ENCODE measurements at regions not wholly inside any gene's neighbourhood (a gene's known extent, or its start where the extent isn't known, plus 50 kb on each side); places are given as distances from the start of the nearest gene placed in this dataset.
"Not testable (repeated sequence)": the region's sequence is repeated elsewhere in the genome, so short reads cannot be mapped to it uniquely, and the experiment has no call there.

DNA sequence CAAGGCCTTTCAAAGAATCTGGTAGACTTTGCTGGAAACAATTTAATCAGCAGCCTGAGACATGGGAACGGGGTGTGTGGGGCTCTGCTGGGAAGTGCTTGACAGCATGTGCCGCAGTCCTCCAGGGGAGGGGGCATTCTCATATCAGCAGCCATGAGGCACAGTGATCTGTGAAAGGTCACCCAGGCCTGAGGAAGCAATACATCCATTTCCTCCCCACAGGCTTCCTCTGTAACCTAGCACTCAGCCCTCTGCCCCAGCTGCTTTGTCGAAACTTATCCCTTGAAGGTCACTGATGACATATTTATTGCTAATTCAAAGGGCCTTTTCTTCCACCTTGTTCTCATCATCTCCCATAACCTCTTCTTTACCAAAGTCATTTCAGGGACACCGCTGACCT lies 103.3 kb downstream of the TNFAIP3 start:
- DNase-seq: peak in 1 of 2 donors; percentile 29

DNA sequence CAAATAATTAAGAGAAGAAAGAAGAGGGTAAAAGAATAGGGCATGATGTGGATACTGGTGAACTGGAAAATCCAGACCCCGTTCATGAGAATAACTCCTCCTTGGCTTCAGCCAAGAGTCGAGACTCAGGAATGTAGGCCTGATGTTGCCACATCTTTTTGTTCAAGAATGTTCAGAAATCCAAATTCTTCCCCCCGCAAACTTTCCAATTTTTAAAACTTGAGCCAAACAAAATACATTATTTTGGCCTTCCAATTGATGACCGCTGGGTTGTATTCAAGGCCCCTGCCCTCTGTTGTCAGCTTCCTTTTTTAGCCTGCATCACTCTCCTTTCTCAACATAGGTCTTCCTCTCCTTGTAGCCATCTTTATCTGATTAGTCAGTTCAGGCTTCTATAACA lies 106.1 kb downstream of the TNFAIP3 start:
- DNase-seq: no peak

DNA sequence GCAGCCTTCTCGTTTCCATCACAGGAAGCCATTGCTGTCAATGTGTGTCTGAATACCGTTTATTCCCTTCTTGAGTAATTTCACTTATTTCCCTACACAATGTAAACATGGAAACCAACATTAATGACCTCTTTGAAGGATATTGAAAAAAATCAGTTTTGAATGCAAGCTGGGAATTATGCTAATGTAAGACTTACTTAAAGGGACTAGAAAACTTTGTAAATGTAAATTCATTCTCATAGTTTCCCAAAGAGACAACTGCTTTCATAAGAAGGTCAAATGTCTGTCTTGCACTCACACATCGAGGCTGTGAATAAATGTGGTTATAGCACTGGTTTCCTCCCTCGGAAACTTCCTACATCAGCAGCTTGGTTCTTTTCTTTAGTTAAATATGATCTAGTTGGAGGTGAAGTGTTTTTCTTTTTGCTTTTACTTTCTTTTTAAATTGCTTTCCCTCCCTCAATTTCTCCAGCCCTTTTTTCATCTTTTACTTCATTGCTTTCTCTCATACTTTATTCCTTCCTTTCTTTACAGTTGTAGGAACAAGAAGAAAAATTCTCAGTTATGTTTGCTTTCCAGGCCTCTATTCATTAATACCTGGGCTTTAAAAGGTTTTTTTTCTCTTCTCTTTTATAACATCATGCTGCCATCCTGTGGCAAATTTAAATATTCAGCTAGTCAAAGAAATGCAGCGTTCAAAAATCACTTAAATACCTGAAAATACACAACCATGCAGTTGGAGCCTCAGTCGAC lies 108.3 kb downstream of the TNFAIP3 start:
- peak in 1 of 2 donors; percentile 31 for DNase-seq

DNA sequence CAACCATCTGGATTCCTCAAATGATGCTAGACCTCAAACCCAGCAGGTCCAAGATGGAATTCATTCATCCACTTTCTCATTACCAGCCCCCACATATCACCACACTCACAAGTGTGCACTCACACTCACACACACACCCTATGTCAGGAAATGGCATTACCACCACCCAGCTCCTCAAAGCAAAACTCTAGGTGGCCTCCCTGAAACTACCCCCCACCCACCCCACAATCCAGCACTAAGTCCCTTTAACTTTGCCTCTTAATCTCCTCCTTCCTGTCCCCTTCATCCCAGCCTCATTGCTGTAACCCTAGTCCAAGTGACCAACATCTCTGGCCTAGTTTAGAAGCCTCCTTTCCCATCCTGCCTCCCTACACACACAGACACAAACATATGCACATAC lies 109.4 kb downstream of the TNFAIP3 start:
- DNase-seq: no peak

DNA sequence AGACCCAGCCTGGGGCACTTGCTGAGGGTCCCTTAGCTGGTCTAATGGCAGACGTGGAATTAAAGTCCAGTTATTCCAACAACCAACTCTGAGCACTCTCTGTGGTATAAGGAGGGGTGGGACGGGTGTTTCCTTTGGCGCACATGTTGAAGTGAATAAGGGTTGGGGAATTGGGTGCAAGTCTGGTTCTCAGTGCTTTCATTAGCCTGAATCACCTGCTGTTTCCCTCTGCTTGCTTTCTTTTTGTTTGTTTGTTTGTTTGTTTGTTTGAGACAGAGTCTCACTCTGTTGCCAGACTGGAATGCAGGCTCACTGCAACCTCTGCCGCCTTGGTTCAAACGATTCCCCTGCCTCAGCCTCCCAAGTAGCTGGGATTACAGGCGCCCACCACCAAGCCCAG lies 110.1 kb downstream of the TNFAIP3 start:
- DNase-seq: no peak

DNA sequence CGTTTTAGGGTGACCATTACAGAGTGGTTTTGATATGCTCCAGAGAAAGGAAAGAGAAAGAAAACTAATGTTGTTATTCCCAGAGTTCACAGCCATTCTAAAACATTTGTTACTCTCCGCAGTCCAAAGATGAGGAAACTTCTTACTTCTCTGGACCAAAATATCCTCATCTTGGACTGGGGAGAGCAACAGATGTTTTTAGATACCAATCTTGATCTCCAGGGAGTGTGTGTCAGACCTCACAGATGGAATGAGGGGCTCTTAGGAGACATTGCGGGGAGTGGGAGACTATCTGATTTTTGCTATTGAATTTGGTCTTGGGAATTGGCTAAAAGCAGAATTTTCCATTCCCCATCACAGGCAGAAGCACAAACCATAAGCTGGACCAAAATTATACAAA lies 110.8 kb downstream of the TNFAIP3 start:
- DNase-seq: no peak

DNA sequence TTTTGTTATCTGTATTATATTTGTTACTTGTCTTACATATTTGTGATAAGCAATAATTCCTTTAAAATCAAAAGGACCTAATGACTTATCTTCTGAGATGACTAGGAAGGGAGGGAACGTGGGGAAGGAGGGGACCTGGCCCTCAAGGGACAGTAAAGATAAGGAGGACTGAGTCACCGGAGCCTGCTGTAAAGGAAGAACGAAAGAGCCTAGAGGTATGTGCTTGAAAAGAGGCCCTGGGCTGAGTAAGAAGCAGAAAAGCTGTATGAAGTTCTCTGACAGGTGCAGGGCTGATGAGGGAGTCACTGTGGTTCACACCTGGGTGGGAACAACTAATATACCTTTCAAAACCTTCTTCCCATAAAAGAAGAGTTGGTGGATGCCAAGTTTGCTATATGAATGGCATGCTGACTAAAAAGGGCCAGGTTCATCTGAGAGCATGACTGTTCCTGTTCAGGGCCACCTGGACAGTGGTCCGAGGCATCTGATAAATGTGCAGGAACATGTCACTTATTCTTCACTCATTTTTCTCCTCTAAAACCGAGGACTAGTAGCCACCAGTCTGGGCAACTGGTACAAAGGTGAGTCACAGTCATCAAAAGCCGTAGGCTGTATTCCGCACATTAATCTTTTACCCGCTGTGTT lies 111.3 kb downstream of the TNFAIP3 start:
- peak in 1 of 2 donors; percentile 19 for DNase-seq

DNA sequence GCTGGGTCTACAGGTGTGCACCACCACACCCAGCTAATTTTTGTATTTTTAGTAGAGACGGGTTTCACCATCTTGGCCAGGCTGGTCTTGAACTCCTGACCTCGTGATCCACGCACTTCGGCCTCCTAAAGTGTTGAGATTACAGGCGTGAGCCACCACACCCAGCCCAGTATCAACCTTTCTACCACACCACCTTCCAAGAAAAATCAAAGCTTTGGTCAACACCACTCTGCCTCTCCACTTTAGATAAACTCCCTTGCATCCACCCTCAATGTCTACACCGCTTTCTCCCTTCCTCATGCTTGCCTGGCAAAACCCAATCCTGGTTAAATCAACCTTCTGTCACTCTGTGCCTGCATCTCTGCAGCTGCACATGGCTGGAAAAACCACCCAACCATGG lies 112.2 kb downstream of the TNFAIP3 start:
- DNase-seq: not testable (repeated sequence)

DNA sequence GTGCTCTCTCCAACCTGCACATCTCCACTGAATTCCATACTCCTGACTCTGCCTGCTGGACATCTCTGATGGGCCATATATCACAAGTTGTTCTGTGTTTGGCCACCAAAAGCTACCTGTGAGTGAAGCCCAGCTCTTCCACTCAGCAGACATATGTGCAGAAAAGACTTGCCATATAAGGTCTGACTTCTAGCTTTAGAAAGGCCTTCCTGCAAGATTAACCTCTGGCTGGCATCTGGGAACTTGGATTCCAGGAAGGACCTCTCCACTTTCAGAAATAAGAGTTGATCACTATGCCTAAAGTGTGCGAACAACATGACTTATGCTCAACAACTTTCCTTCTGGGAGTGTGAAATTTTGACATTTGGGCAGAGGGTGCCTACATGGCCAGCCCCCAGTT lies 113.7 kb downstream of the TNFAIP3 start:
- DNase-seq: no peak

DNA sequence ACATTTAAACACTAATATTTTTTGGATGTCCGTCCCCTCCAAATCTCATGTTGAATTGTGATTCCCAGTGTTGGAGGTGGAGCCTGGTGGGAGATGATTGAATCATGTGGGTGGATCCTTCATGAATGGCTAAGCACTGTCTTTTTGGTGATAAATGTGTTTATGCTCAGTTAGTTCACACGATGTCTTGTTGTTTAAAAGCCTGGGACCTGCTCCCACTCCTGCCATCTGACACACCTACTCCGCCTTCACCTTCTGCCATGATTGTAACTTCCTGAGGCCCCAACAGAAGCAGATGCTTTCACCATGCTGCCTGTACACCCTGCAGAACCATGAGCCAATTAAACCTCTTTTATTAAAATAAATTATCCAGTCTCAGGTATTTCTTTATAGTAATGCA lies 114.7 kb downstream of the TNFAIP3 start:
- no peak for DNase-seq

DNA sequence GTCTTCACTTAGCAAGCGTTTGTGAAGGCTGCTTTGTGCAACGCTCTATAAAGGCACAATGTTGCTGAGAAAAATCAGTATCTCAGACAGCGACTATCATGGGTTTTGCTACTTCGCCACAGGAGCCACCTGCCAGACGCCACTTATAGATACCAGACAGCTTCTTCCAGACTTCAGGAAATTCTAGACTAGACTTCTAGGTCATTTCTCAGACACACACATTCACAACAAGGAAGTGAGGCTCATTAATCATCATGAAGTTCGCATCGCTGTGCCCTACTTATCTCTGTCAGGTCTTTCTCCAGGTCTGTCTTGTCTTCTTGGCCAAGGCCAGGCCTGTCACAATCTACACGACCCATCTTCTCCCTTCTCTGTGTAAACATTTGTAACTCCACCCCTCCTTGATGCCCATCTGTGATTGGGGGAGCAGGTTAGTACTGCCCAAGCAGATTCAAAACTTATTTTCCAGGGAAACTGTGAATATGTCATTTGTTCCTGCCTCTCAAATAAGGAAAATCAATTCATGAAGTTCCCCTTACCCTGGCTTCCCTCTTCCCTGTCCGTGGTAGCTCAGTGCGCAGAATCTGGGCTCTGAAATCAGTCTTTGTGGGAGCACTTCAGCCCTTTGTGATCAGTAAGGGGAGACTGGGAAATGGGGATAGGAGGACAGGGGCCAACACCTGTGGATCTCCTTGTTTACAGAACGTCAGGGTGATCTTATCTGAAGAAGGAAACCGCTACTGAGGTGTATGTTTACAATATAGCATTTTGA lies 115.5 kb downstream of the TNFAIP3 start:
- DNase-seq: no peak

DNA sequence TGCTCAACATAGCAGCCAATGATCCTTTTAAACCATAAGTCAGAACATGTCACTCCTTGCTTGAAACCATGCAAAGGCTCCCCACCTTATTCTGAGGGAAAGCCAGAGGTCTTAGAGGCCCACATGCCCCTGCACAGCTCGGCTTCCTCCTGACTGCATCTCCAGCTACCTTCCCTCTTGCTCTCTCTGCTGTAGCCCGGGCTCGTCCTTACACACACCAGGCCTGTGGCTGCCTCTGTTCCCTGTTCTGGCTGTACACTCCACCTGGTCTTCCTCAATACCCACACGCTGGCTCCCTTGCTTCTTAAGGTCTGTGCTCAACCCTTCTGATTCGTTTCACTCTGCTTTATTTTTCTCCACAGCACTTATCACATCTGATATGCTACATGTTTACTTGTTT lies 116.2 kb downstream of the TNFAIP3 start:
- DNase-seq: no peak

DNA sequence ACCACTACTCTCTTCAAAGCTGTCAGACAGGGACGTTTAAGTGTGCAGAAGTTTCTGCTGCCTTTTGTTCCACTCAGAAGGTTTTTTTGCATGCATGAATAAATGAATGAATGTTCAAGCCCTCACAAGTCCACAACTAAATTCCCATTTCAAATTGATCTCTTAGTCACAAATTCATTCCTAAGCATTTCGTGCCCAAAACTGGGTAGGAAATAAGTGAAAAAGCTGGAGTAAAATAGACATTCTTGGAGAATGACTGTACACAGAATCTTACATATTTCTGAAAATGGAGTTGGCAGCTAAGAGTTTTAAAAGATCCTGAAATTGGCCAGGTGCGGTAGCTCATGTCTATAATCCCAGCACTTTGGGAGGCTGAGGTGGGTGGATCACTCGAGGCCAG lies 117.6 kb downstream of the PERP start:
- no peak for DNase-seq

DNA sequence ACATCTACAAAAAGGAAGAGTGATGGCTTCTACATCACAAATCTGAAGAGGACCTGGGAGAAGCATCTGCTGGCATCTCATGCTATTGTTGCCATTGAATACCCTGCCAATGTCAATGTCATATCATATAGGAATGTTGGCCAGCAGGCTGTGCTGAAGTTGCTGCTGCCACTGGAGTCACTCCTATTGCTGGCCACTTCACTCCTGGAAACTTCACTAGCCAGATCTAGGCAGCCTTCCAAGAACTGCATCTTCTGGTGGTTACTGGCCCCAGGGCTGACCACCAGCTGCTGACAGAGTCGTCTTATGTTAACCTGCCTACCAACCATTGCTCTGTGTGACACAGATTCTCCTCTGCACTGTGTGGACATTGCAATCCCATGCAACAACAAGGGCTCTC lies 111.8 kb downstream of the PERP start:
- no peak for DNase-seq

DNA sequence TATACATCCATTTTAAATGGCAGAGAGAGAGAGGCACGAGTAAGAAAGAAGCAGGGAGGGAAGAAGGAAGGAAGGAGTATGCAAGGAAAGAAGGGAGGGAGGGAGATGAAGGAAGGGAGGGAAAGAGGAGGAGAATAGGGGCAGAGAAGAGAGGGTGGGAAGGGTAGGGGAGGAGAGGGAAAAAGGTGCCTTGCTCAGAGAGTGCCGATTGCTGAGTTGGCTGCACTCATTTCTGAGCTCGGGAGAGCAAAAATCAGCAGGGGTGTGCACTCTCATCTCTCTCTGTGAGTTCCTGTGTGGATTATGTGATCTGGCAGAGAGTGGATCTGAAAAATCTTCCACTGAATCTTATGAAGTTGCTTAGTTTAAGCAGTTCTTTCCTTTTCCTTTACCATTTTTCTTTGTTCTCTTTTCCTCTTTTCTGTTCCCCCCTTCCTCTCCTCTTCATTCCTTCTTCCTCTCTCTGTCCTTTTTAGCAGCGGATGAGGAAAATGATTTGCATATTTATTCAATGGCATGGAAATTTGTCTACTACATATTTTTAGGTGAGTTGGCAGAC lies 108.7 kb downstream of the PERP start:
- DNase-seq: no peak

DNA sequence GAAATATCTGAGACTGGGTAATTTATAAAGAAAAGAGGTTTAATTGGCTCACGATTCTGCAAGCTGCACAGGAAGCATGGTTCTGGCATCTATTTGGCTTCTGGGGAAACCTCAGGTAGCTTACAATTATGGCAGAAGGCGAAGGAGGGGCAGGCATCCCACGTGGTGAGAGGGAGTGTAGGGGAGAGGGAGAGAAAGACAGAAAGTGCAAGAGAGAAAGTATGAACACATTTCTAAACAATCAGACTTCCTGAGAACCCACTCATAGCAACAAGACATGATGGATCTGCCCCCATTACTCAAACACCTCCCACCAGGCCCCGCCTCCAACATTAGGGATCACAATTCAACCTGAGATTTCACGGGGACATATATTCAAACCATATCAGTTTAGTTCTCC lies 107.4 kb downstream of the PERP start:
- DNase-seq: no peak

DNA sequence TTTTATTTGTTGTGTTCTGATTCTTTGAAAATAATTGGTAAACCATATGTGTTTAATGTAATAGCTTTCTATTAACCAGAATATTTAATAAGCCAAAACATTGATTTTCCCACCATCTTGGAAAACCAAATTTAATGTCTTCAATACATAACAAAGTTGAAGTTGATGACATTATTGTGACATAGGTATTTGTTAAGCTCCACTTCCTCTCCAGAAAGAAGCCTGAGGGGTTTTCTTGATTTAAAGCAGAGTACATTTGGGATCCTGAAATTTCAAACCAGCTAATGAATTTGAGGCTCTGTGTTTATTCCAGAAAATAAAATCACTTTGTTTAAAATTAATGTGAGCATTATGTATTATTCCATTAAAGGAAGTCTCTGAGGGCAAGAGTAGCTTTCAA lies 106.3 kb downstream of the PERP start:
- DNase-seq: no peak

DNA sequence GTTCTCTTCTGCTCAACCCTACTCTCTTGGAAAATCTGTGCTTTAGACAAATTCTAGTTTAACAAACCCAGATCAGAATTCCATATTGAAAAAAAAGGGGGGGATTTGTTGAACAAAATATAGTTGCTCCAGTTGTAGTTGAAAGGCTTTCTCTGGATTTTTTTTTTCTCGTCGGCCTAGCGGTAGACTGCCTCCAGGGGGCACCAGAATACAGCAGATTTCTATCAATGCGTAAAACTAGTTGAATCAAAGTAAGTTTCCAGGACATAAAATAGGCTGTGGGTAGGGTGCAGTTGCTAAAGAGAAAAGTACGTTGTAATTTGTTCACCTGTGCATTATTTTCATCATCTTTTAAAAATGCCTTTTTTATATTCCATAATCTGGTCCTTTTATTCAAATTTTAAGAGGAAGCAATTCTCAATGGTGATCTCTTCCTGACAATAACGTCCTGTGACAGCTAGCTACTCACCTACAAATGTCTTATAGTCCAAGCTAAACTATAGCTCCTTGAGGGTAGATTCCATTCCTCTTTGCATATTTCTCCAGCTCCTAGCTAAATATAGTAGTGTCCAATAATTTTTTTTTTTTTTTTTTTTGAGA lies 105.4 kb downstream of the PERP start:
- DNase-seq: peak; percentile 70 to 75

DNA sequence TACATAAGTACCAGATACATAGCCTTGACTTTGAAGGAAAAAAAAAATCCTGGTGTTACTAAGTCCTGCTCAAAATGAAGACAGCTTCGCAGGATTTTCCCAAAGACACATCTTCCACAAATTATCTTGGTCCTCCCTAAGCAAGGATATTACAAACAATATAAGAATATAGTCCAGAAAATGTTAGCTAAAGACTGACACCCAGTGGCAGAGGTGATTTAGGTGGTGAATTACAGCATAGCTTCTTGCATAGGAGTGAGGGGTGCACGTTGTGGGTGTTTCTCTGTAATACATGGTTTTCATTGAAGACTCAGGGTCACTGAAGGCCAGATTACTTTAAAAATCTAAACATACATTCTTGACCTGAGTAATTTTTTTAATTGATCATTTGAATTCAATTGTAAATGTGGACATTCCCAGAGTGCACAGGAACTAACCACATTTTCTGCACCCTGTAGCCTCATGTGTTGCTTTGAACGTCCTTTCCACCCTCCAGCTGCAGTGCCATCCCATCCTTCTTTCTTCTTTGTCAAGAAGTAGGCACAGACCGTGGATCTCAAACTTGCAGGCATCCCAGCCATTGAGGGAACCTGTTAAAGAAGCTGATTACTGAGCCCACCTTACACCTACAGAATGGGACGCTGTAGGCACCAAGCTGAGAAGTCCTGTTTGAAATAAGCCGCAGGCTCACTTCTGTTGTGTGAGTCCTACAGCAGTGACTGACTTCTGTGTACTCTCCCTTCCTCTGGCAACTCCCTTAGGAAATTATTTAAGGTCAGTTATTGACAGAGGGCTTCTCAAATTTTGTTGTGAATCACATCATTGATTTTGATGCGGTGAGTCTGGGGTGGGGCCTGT lies 102.6 kb downstream of the PERP start:
- peak; percentile 5 to 35 for DNase-seq

DNA sequence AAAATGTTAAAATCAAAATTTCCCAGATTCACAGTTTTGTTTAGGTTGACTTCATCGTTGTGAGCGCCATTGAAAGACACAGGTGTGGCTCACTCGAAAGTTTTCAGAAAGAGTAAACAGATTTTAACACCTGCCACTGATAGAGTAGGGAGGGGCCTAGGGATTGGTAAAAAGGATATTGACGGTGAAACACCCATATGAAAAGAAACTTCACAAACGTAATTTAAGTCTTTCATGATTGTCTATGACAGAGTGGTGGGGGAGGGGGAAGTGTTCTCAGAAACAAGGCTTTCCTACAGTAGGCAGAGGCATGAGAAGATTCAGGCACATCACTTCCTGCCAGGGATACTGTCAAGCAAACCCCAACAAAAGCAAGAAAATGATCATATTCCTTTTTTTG lies 101.4 kb downstream of the PERP start:
- DNase-seq: no peak

DNA sequence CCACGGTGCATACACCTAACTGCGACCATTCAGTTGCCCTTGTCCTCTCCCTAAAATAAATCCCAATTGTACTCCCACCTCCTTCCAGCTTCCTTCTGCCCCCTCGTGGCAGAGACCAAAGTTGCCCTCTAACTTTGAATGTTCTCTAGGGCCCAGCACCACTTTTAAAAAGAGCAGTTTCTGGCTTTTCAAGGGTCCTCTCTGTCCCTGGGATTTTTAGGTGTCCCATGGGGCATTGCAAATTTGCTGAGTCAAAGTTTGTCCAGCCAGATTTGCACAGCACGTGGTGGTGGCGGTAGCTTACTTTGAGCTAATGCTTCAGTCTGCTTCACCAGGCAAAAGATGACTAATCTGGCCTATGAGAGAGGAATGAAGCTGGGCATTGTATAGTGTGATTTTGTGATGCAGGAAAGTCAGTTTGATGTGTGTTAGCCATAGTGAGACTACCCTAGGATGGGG lies 100.2 kb downstream of the PERP start:
- peak; percentile 37 to 44 for DNase-seq

DNA sequence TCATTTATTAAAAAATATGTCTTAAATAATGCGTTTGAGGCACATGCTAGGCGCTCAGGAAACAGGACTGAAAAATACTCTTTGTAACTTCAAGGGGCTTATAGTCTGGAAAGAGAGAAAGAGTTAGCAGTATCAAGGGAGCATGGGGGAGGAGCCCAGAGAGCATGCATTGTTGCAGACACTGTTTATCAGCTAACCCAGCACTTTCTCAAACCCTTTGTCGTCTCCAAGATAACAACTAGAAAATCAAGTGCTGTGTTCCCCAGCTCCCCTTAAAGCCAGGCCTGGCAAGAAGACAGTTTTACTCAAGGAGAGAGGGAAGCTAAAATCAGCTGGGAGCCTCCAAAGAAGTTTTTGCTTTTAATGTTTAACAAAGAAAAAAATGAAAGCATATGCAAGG lies 98.4 kb downstream of the PERP start:
- DNase-seq: no peak

All from stimulated activated CD4-positive, alpha-beta T cell treated with anti-CD3 and anti-CD28 coated beads, Interleukin-2, amount 100 ng/mL, for 24 hours (primary cell).